DOHH2 (cell line): ENCODE measurements at regions not wholly inside any gene's neighbourhood (a gene's known extent, or its start where the extent isn't known, plus 50 kb on each side); places are given as distances from the start of the nearest gene placed in this dataset.

Experiments used
- H3F3A ChIP-seq: fragments of 200-600 bp; sonication (generic), shearing (Covaris generic); 2 replicates; pipeline ENCODE4 v1.6.0; 2016; ENCODE audit warnings: antibody characterized with exemption, mild to moderate bottlenecking; ENCODE audit not compliant: control insufficient read depth, insufficient read depth
- H3K27ac ChIP-seq: fragments of 200-600 bp; sonication (generic); 2 replicates; pipeline ENCODE4 v1.5.1; 2014; ENCODE audit warnings: low read depth, mild to moderate bottlenecking, low read length, moderate library complexity
- H3K27me3 ChIP-seq: fragments of 200-600 bp; sonication (generic); 2 replicates; pipeline ENCODE4 v1.6.1; 2014; ENCODE audit warnings: mild to moderate bottlenecking, low read length, mixed read lengths; ENCODE audit not compliant: control insufficient read depth
- H3K36me3 ChIP-seq: fragments of 200-600 bp; sonication (generic); 2 replicates; pipeline ENCODE4 v1.6.1; 2014; ENCODE audit warnings: mild to moderate bottlenecking, low read length, moderate library complexity, mixed read lengths; ENCODE audit not compliant: control insufficient read depth
- H3K4me1 ChIP-seq: fragments of 200-600 bp; sonication (generic); 2 replicates; pipeline ENCODE4 v1.6.1; 2014; ENCODE audit warnings: mild to moderate bottlenecking, low read length, mixed read lengths; ENCODE audit not compliant: control insufficient read depth
- H3K4me2 ChIP-seq: fragments of 200-600 bp; sonication (generic); 2 replicates; pipeline ENCODE4 v1.6.0; 2014; ENCODE audit warnings: mild to moderate bottlenecking, low read length, moderate library complexity
- H3K4me3 ChIP-seq: fragments of 200-600 bp; sonication (generic); 2 replicates; pipeline ENCODE4 v1.5.1; 2014; ENCODE audit warnings: mild to moderate bottlenecking, low read length, mixed read lengths
- H3K79me2 ChIP-seq: fragments of 200-600 bp; sonication (generic); 2 replicates; pipeline ENCODE4 v1.6.1; 2014; ENCODE audit warnings: mild to moderate bottlenecking, low read length, mixed read lengths; ENCODE audit not compliant: control insufficient read depth
- H3K9me2 ChIP-seq: fragments of 200-600 bp; sonication (generic); replicated peaks from 2 replicates; pipeline ENCODE4 v1.6.1; 2014; ENCODE audit warnings: mild to moderate bottlenecking, low read length, mixed read lengths; ENCODE audit not compliant: control insufficient read depth
- H3K9me3 ChIP-seq: fragments of 200-600 bp; sonication (generic); 2 replicates; pipeline ENCODE4 v1.6.1; 2014; ENCODE audit warnings: antibody characterized with exemption, low read length, mixed read lengths; ENCODE audit not compliant: control insufficient read depth, insufficient read depth
- H4K20me1 ChIP-seq: fragments of 200-600 bp; sonication (generic); 2 replicates; pipeline ENCODE4 v1.6.0; 2014; ENCODE audit warnings: low read depth, mild to moderate bottlenecking, antibody characterized with exemption, low read length, moderate library complexity; ENCODE audit not compliant: control insufficient read depth, insufficient read depth
- EZH2phosphoT487 ChIP-seq: fragments of 200-600 bp; sonication (generic); IDR thresholded peaks from 2 replicates; pipeline ENCODE4 v1.6.1; 2017; ENCODE audit warnings: borderline replicate concordance, mild to moderate bottlenecking, antibody characterized with exemption, low read length, moderate library complexity, mixed read lengths
- TF ChIP-seq, protein P1 (sequence below): fragments of 200-600 bp; sonication (generic); IDR thresholded peaks from one replicate; pipeline ENCODE4 v1.5.1; 2014; ENCODE audit warnings: antibody characterized with exemption, mild to moderate bottlenecking, low read depth, low read length; ENCODE audit not compliant: poor library complexity, severe bottlenecking

DNA sequence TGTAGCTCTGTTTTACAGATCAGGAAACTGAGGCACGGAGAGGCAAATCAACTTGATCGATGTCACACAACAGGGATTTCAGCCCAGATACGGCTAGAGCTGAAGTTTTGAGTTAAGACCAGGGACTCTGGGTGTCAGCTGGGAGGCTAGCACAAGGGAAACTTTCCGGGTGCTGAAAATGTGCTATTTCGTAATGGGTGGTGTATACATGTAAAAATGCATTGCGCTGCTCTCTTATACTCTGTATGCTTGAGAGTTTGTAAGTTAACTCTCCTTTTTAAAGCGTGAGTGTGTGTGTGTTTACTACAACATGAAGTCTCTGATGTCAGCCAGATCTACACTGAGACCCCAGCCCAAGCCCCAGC, 227.6 kb downstream of the MN1 start:
- Histone ChIP-seq H3K27ac (no peak overlapping the region), H3K36me3 (no peaks in the 10 kb centered on the region), H3K79me2 (no peaks in the 10 kb centered on the region), H3K27me3 (no peaks in the 10 kb centered on the region), H3K4me2 (no peak overlapping the region), H3K4me1 (no peaks in the 10 kb centered on the region), H3K4me3 (no peak overlapping the region), H3F3A (no peaks in the 10 kb centered on the region), H3K9me3 (no peaks in the 10 kb centered on the region), H3K9me2 (no peaks in the 10 kb centered on the region), H4K20me1 (no peaks in the 10 kb centered on the region)
- no peak for TF ChIP-seq EZH2phosphoT487
- TF ChIP-seq, protein P1, sequence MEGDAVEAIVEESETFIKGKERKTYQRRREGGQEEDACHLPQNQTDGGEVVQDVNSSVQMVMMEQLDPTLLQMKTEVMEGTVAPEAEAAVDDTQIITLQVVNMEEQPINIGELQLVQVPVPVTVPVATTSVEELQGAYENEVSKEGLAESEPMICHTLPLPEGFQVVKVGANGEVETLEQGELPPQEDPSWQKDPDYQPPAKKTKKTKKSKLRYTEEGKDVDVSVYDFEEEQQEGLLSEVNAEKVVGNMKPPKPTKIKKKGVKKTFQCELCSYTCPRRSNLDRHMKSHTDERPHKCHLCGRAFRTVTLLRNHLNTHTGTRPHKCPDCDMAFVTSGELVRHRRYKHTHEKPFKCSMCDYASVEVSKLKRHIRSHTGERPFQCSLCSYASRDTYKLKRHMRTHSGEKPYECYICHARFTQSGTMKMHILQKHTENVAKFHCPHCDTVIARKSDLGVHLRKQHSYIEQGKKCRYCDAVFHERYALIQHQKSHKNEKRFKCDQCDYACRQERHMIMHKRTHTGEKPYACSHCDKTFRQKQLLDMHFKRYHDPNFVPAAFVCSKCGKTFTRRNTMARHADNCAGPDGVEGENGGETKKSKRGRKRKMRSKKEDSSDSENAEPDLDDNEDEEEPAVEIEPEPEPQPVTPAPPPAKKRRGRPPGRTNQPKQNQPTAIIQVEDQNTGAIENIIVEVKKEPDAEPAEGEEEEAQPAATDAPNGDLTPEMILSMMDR: no peak

DNA sequence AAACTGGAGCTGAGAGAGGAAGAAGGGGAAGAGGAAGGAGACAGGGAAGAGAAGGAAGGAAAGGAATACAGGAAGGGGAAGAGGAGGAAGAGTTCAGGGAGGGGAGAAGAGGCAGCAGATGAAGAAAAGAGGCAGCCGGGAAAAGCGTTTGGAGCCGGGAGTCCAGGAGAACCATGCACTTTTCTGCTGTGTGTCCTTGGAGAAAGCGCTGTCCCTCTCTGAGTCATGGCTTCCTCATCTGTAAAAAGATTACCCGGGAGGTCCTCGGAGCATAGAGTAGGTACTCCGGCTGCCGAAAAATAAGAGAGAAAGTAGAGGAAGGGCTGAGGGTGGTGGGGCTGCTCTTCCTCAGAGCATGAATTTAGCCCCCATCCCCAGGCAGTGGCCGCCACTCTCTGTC, 226.9 kb downstream of the MN1 start:
- Histone ChIP-seq H3K9me2 (no peaks in the 10 kb centered on the region), H3K36me3 (no peaks in the 10 kb centered on the region), H3K4me2 (no peak overlapping the region), H3K27ac (no peak overlapping the region), H3K4me1 (no peaks in the 10 kb centered on the region), H3K79me2 (no peaks in the 10 kb centered on the region), H3K27me3 (no peaks in the 10 kb centered on the region), H4K20me1 (no peaks in the 10 kb centered on the region), H3F3A (no peaks in the 10 kb centered on the region), H3K4me3 (no peak overlapping the region), H3K9me3 (no peaks in the 10 kb centered on the region)
- TF ChIP-seq, protein P1: no peak
- no peak for TF ChIP-seq EZH2phosphoT487

DNA sequence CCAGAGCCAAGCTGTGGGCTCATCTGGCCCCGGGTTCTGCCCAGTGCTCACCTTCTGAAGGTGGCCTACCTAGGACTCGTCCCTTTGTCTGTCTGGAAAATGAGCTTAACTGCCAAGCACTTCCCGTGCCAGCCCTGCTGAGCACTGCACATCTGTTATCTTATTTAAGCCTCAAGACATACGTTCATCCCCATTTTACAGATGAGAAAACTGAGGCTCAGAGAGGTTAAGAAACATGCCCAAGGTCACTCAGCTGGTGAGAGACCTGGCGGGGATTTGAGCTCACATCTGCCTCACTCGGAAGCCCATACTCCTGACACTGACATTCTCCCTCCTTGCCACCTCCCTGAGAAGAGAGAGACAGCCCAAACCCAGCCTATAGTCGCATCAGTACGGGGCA, 226.2 kb downstream of the MN1 start:
- Histone ChIP-seq H4K20me1 (no peaks in the 10 kb centered on the region), H3K27me3 (no peaks in the 10 kb centered on the region), H3F3A (no peaks in the 10 kb centered on the region), H3K36me3 (no peaks in the 10 kb centered on the region), H3K9me3 (no peaks in the 10 kb centered on the region), H3K4me2 (no peak overlapping the region), H3K27ac (no peak overlapping the region), H3K4me1 (no peaks in the 10 kb centered on the region), H3K79me2 (no peaks in the 10 kb centered on the region), H3K9me2 (no peaks in the 10 kb centered on the region), H3K4me3 (no peak overlapping the region)
- TF ChIP-seq, protein P1: no peak
- TF ChIP-seq EZH2phosphoT487: no peak

DNA sequence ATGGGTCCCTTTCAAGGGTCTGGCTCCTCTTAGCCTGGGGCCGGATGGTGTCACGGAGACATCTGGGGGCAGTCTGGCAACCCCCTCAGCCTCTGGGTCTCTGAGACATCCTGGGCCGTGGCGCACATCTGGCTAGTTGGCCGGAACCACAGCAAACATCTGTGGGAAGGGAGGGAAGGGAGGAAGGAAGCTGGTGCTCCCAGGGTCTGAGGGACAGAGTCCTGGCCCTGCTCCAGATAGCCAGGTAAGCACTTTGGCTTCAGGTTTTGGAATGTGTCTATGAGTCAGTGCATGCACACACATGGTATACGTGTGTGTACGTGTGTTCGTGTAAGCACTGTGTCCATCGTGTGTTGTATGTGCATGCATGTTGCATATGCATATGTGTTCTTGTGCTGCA, 225.1 kb downstream of the MN1 start:
- no peak overlapping the region for H3K4me3 ChIP-seq
- H3K27ac ChIP-seq: no peak overlapping the region
- H3K36me3 ChIP-seq: no peaks in the 10 kb centered on the region
- no peaks in the 10 kb centered on the region for H4K20me1 ChIP-seq
- no peaks in the 10 kb centered on the region for H3K9me2 ChIP-seq
- H3K4me2 ChIP-seq: no peak overlapping the region
- no peaks in the 10 kb centered on the region for H3K9me3 ChIP-seq
- TF ChIP-seq EZH2phosphoT487: no peak
- TF ChIP-seq, protein P1: no peak
- no peaks in the 10 kb centered on the region for H3K79me2 ChIP-seq
- no peaks in the 10 kb centered on the region for H3K27me3 ChIP-seq
- no peaks in the 10 kb centered on the region for H3F3A ChIP-seq
- no peaks in the 10 kb centered on the region for H3K4me1 ChIP-seq
